K562 (cell line): ENCODE measurements at regions not wholly inside any gene's neighbourhood (a gene's known extent, or its start where the extent isn't known, plus 50 kb on each side); places are given as distances from the start of the nearest gene placed in this dataset.

Experiments
- ATAC-seq: fragments of 200-7000 bp; cut with Tn5 transposase; 3 replicates; pipeline ENCODE4 v1.9.1; 2020; ENCODE audit warnings: moderate library complexity
- BruUV-seq: library from RNA; stranded (reverse); fragments of 400-500 nt; replicated peaks from 2 replicates; lab custom pipeline; 2021; lab: Mats Ljungman, UMichigan
- CTCF ChIA-PET: fragments of 300-600 bp; formaldehyde crosslinking; extraction: SDS; loops from one replicate; lab custom pipeline; 2021; ENCODE audit warnings: low intra/inter-chr PET ratio; lab: Yijun Ruan, JAX
- POLR2A ChIA-PET: fragments of 300-600, 350-650 bp; sonication (Branson Sonifier 250); formaldehyde crosslinking; extraction: SDS; loops from one replicate; lab custom pipeline; 2021; ENCODE audit warnings: antibody characterized with exemption, inconsistent platforms; lab: Yijun Ruan, JAX
- DNase-seq, 4 experiments: peaks; one replicate each; pipeline versions ENCODE4 v3.0.0 to v3.0.0-alpha.2; 2011 to 2018; ENCODE audit warnings: low spot score in 3 of 4, mixed read lengths in 3 of 4; ENCODE audit errors: extremely low read depth in 1 of 4
- FAIRE-seq: peaks from 2 replicates; lab custom pipeline; 2011; peaks lifted over from hg19 to GRCh38; lab: Jason Lieb, UNC
- H2AFZ ChIP-seq: 2 replicates; pipeline ENCODE4 v1.6.0; 2011; ENCODE audit warnings: low read depth, low read length, control low read depth, inconsistent platforms
- H3K27ac ChIP-seq: fragments of 200-600 bp; 3 replicates; pipeline ENCODE4 v1.8.0; 2011; ENCODE audit warnings: low read depth, mild to moderate bottlenecking, control low read depth, inconsistent platforms, low read length, moderate library complexity, mixed read lengths; ENCODE audit errors: extremely low read depth
- H3K27me3 ChIP-seq, 2 experiments: fragments of 300-600 bp in 1 of 2; 2 replicates in 1 of 2; 3 replicates in 1 of 2; pipeline versions ENCODE4 v1.6.0 to v1.8.0; 2011; ENCODE audit warnings: inconsistent platforms in 2 of 2, low read length in 2 of 2, mild to moderate bottlenecking in 1 of 2, mixed read lengths in 1 of 2, moderate library complexity in 1 of 2; ENCODE audit not compliant: control insufficient read depth in 2 of 2, insufficient read depth in 2 of 2
- H3K36me3 ChIP-seq: fragments of 300-600 bp; 3 replicates; pipeline ENCODE4 v1.8.0; 2011; ENCODE audit warnings: mild to moderate bottlenecking, low read length, inconsistent platforms; ENCODE audit not compliant: control insufficient read depth, insufficient read depth
- H3K4me1 ChIP-seq, 2 experiments: fragments of 200-600 bp in 1 of 2; replicated peaks in 1 of 2; 2 replicates in 1 of 2; 3 replicates in 1 of 2; pipeline versions ENCODE4 v1.5.1 to v1.8.0; 2011; ENCODE audit warnings: inconsistent platforms in 2 of 2, low read length in 2 of 2, mild to moderate bottlenecking in 1 of 2, mixed read lengths in 1 of 2, moderate library complexity in 1 of 2; ENCODE audit not compliant: control insufficient read depth in 2 of 2, insufficient read depth in 2 of 2
- H3K4me2 ChIP-seq: 2 replicates; pipeline ENCODE4 v1.6.1; 2011; ENCODE audit warnings: low read length, control low read depth, inconsistent platforms, mixed read lengths; ENCODE audit not compliant: insufficient read depth
- H3K4me3 ChIP-seq: fragments of 200-600 bp; sonication (generic), shearing (Covaris generic); 2 replicates; pipeline ENCODE4 v1.5.1; 2016; ENCODE audit warnings: control low read depth, inconsistent platforms
- H3K79me2 ChIP-seq: fragments of 200-600 bp; 3 replicates; pipeline ENCODE4 v1.8.0; 2011; ENCODE audit warnings: low read length, inconsistent platforms; ENCODE audit not compliant: control insufficient read depth, insufficient read depth
- H3K9ac ChIP-seq, 2 experiments: 2 replicates each; pipeline versions ENCODE4 v1.6.0 to v1.6.1; 2011; ENCODE audit warnings: low read depth in 2 of 2, low read length in 2 of 2, control low read depth in 1 of 2, inconsistent platforms in 1 of 2, mild to moderate bottlenecking in 1 of 2, mixed read lengths in 1 of 2; ENCODE audit not compliant: insufficient read depth in 1 of 2
- H3K9me1 ChIP-seq: one replicate; pipeline ENCODE4 v1.6.0; 2011; ENCODE audit warnings: inconsistent platforms, mild to moderate bottlenecking, low read length, moderate library complexity; ENCODE audit not compliant: control insufficient read depth, insufficient read depth
- H3K9me3 ChIP-seq: replicated peaks from 2 replicates; pipeline ENCODE4 v1.5.1; 2011; ENCODE audit warnings: low read depth, low read length, inconsistent platforms; ENCODE audit not compliant: control insufficient read depth, insufficient read depth
- H4K20me1 ChIP-seq: replicated peaks from 2 replicates; pipeline ENCODE4 v1.6.1; 2011; ENCODE audit warnings: low read length, inconsistent platforms, mixed read lengths; ENCODE audit not compliant: control insufficient read depth, insufficient read depth
- DLX4 ChIP-seq: fragments of 250-450 bp; sonication (Bioruptor Pico); IDR thresholded peaks from 2 replicates; pipeline ENCODE4 v1.6.1; 2021; ENCODE audit warnings: mild to moderate bottlenecking
- E2F3 ChIP-seq: fragments of 250-450 bp; sonication (Bioruptor Pico); IDR thresholded peaks from 2 replicates; pipeline ENCODE4 v1.4.0; 2020; ENCODE audit warnings: mild to moderate bottlenecking
- ILK ChIP-seq: fragments of 450-650 bp; IDR thresholded peaks from 2 replicates; pipeline ENCODE4 v1.6.1; 2016; ENCODE audit warnings: missing genetic modification characterization, low read depth, mild to moderate bottlenecking, missing compliant biosample characterization, moderate library complexity, borderline replicate concordance
- MXI1 ChIP-seq: IDR thresholded peaks from 2 replicates; pipeline ENCODE4 v1.6.1; 2011; ENCODE audit warnings: low read depth, mild to moderate bottlenecking, improper control_type of control experiment, low read length
- SMARCA4 ChIP-seq: fragments of 450-650 bp; IDR thresholded peaks from 2 replicates; pipeline ENCODE4 v1.6.1; 2016
- ZBTB1 ChIP-seq: sonication (generic); formaldehyde crosslinking; IDR thresholded peaks from 2 replicates; pipeline ENCODE4 v1.8.1; 2023; ENCODE audit warnings: missing genetic modification reagents, low read depth, mild to moderate bottlenecking, borderline replicate concordance
- ZBTB17 ChIP-seq: fragments of 450-650 bp; formaldehyde crosslinking; IDR thresholded peaks from 2 replicates; pipeline ENCODE4 v1.4.0; 2020; ENCODE audit warnings: mild to moderate bottlenecking
- ZFP91 ChIP-seq: sonication (generic); formaldehyde crosslinking; IDR thresholded peaks from 2 replicates; pipeline ENCODE4 v1.8.0; 2022; ENCODE audit warnings: mild to moderate bottlenecking, missing genetic modification reagents
- ZNF217 ChIP-seq: sonication (generic); formaldehyde crosslinking; IDR thresholded peaks from 2 replicates; pipeline ENCODE4 v1.8.0; 2022; ENCODE audit warnings: mild to moderate bottlenecking, missing genetic modification reagents
- WGBS: fragments of 100-300 bp; shearing (Covaris generic); methylation state at CpG from one replicate; pipeline ENCODE4 v1.1.6; 2016; ENCODE audit warnings: low coverage, mixed read lengths; ENCODE audit not compliant: insufficient coverage; ENCODE audit errors: missing lambda C conversion rate; 5-methylcytosine and 5-hydroxymethylcytosine counted together
- in situ Hi-C: fragments of 300-500 bp; cut with MboI; formaldehyde crosslinking; loops from 4 replicates; pipeline ENCODE4 v1.15.0; 2018; ENCODE audit warnings: inconsistent platforms, mixed read lengths
- intact Hi-C: fragments of 100-400 bp; cut with micrococcal nuclease; formaldehyde crosslinking; loops from 2 replicates; pipeline ENCODE4 v1.14.2; 2022
- TF ChIP-seq, protein P1 (sequence below): IDR thresholded peaks from 2 replicates; pipeline ENCODE4 v1.6.1; 2016; ENCODE audit warnings: missing genetic modification characterization, missing compliant biosample characterization

GRCh38 chr11:119513806-119514170 is 90.8 kb upstream of the THY1 start (continued):
- TF ChIP-seq, protein P1, sequence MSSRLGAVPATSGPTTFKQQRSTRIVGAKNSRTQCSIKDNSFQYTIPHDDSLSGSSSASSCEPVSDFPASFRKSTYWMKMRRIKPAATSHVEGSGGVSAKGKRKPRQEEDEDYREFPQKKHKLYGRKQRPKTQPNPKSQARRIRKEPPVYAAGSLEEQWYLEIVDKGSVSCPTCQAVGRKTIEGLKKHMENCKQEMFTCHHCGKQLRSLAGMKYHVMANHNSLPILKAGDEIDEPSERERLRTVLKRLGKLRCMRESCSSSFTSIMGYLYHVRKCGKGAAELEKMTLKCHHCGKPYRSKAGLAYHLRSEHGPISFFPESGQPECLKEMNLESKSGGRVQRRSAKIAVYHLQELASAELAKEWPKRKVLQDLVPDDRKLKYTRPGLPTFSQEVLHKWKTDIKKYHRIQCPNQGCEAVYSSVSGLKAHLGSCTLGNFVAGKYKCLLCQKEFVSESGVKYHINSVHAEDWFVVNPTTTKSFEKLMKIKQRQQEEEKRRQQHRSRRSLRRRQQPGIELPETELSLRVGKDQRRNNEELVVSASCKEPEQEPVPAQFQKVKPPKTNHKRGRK (tag), result no peak
- TF ChIP-seq DLX4 (CRISPR knock-in tag) (no peak), ZFP91 (CRISPR knock-in tag) (no peak), ZNF217 (no peak), MXI1 (no peak), ILK (tag) (no peak)

DNA sequence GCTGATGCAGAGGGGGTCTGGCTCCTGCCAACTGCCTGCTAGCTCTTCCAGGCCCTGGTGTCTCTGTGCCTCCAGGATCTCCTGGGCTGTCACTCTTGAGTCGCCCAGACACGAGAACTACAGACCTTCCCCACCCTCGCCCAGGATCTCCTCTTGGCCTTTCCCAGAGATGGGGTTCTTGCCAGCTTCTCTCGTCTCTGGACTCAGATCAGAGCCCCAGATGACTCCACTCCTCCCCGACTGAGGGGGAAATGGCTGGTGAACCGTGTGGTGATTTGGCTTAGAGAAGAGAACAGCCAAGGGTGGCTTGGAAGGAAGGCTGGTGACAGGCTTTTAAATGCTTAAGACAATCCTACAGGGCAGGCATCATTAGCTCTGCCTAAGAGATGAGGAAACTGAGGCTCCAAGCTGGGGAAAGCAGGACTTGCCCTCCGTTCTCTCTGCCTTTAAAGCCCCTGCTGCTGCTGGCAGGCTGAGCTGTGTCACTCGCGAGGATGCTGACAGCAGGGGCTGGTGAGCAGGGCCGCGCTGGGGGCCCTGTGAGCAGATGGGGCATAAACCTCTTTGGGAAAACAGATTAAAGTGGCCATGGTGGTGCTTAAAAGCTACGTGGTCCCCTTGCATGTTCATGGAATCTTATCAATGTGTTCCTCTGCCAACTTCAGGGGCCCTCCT is 90.3 kb upstream of the THY1 start:
- Histone ChIP-seq H4K20me1 (peaks cover 10% of the 10 kb centered on the region; the same call in 1 of the 2 replicates), H3K9me3 (no peaks in the 10 kb centered on the region), H3K79me2 (no peaks in the 10 kb centered on the region), H3K4me3 (no peak overlapping the region), H3K9ac (no peak overlapping the region), H3K27me3 (peaks cover 24 to 46% of the 10 kb centered on the region in 2 experiments; a peak in 3 of 5 replicates), H3K4me2 (no peak overlapping the region), H3K4me1 (no peaks in the 10 kb centered on the region), H3K27ac (no peak overlapping the region), H3K9me1 (no peaks in the 10 kb centered on the region), H2AFZ (no peak overlapping the region), H3K36me3 (no peaks in the 10 kb centered on the region)
- no TSS peak for BruUV-seq
- no peak for DNase-seq
- in situ Hi-C loops, result no loop called here
- WGBS, result 4% methylated on average over 12 of the region's 12 CpGs
- FAIRE-seq, result no peak
- TF ChIP-seq ZBTB17 (CRISPR knock-in tag) (no peak), ZBTB1 (CRISPR knock-in tag) (no peak), SMARCA4 (no peak), E2F3 (CRISPR knock-in tag) (no peak)
- ChIA-PET CTCF (no interaction called here), POLR2A (interaction anchor here (0.5 to 1.1 kb wide), 3 partner anchors 10 to 117 kb away, joined by 3 to 4 read pairs (median 4); no protein-coding TSS in a partner anchor)
- intact Hi-C loops, result no loop called here
- ATAC-seq, result no peak
